GM10266 (cell line): ENCODE measurements at regions not wholly inside any gene's neighbourhood (a gene's known extent, or its start where the extent isn't known, plus 50 kb on each side); places are given as distances from the start of the nearest gene placed in this dataset.

Experiments used
- DNase-seq: peaks from one replicate; pipeline ENCODE4 v3.0.0; 2012; ENCODE audit errors: extremely low spot score
- TF ChIP-seq, protein P1 (sequence below): IDR thresholded peaks from 2 replicates; pipeline ENCODE4 v1.5.1; 2012; ENCODE audit warnings: mild to moderate bottlenecking, low read depth; ENCODE audit not compliant: control insufficient read depth, insufficient read depth; ENCODE audit errors: missing control alignments

DNA sequence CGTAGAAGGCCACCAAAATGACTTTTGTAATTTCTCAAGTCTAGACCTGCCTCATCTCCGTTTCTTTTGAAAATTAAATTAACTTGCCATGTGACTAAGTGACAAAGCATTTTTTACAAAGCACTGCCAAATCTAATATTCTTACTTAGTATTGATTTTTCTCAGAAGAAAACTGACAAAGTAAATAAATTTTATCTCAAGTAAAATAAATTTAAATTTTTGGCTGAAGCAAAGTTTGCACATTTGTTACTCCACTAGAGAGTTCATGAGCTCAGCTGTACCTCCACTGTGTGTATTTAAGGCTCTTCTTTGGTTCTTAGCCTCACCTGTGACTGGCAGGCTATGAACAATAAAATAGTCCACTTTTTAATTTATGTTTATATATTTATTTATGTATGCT, 441.1 kb upstream of the PCDH10 start:
- TF ChIP-seq, protein P1, sequence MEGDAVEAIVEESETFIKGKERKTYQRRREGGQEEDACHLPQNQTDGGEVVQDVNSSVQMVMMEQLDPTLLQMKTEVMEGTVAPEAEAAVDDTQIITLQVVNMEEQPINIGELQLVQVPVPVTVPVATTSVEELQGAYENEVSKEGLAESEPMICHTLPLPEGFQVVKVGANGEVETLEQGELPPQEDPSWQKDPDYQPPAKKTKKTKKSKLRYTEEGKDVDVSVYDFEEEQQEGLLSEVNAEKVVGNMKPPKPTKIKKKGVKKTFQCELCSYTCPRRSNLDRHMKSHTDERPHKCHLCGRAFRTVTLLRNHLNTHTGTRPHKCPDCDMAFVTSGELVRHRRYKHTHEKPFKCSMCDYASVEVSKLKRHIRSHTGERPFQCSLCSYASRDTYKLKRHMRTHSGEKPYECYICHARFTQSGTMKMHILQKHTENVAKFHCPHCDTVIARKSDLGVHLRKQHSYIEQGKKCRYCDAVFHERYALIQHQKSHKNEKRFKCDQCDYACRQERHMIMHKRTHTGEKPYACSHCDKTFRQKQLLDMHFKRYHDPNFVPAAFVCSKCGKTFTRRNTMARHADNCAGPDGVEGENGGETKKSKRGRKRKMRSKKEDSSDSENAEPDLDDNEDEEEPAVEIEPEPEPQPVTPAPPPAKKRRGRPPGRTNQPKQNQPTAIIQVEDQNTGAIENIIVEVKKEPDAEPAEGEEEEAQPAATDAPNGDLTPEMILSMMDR = no peak
- DNase-seq = no peak

DNA sequence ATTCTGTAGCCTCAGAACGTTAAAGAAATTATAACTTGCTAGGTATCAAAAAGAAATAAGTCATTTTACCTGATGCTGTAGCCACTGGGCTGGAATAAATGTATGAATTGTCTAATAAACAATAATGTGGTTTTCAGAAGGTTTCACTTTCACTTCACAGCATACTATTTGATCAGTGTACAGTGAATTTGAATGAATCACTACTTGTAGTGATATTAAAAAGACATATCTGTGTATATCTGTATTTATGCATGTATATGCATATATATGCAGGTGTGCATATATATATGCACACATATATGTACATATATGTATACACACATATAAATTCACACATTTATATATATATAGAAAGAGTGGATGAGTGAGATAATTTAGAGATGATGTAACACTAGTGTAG, 440.0 kb upstream of the PCDH10 start:
- DNase-seq = no peak
- TF ChIP-seq, protein P1 = no peak

DNA sequence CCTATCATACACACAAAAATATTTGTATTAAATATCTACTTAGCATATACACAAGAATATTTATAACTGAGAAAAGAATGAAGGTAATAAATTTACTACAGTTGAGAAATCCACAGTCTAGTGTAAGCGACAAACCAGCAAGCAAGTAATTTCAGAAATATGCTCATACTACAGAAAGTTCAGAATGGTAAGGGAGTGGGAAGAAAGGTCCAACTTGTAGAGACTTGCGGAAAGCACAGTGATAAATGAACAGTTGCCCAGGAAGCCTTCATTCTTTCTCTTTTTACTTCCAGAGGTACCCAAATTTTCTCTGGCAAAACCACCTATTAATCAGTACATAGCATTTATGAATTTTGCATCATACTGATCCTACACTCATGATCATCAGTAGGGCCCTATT, 438.1 kb upstream of the PCDH10 start:
- TF ChIP-seq, protein P1 = no peak
- DNase-seq = no peak

DNA sequence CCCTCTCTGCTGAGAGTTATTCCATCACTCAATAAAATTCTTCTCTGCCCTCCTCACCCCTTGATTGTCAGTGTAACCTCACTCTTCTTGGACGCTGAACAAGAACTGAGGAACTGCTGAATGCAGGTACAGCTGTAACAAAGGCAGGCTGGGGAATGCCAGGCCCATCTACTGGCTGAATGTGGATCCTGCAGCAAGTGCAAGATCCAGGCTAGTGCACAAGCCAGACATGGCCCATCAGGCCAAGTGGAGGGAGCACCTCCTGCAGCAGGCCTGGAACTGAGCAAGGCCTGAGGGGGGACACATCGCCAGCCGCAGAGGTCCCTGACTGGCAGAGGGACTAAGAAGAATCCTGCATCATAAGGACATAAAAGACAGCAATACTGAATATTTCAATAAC, 411.8 kb upstream of the PCDH10 start:
- TF ChIP-seq, protein P1 = no peak
- DNase-seq = no peak

DNA sequence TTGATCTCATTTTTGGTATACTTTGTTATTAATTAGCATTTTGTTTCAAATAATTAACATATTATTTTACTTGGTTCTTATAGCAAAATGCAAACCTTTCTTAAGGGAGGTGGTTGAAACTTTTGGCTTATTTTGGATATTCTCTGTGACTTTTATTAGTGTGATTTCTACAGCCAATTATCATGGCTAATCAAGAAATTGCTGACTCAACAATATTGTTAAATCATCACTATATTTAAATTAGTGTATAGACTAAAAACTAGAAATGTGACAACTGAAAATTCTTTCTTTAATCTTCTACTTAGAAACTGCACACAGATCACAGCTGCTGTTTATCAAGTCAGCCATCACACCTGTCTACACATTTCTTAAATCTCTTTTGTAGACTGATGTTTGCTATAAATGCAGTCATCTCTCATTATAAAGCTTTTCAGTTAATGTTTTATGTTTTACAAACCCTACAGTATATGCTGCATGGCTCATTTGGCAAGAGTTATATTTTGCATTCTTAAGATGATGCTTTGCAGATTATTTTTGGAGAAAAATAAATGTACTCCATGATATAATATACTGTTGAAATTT, 389.8 kb upstream of the PCDH10 start:
- TF ChIP-seq, protein P1 = no peak
- no peak for DNase-seq

DNA sequence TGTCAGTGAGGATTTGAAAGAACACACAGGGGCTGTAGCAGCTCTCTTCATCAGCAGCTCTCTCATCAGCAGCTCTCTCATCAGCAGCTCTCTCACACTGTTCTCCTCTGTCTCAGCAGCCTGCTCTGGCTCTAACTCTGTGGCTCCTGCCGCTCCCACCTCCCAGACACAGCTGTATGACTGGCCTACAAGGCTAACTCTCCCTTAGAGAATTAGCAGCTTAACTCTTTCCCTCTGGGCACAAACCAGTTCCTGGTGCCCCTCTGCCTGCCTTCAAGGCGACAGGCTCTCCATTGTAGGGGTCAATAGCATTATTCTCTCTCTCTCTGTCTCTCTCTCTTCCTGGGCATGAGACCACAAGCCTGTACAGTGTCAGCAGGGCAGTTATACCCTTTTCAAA, 385.6 kb upstream of the PCDH10 start:
- TF ChIP-seq, protein P1 = no peak
- no peak for DNase-seq

DNA sequence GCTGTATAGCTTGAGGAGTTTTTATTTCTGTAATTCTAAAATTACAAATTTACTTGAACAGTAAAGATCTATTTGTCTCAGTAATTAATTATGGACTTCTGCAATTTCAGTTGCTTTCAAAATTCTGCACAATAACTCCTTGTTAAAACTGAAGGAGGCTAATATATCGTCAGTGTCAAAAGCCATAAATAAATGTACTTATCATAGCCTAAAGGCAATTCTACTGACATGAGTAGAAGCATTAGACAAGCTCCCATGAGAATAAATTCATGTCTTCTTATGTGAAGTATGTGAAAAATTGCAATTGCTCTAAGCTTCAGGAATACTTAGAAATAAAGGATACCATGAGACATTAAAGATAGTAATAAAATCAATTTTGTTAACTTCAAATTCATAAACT, 381.2 kb upstream of the PCDH10 start:
- TF ChIP-seq, protein P1 = no peak
- DNase-seq = no peak
